ENCODE measurements at regions not wholly inside any gene's neighbourhood (a gene's known extent, or its start where the extent isn't known, plus 50 kb on each side); places are given as distances from the start of the nearest gene placed in this dataset.

DNA sequence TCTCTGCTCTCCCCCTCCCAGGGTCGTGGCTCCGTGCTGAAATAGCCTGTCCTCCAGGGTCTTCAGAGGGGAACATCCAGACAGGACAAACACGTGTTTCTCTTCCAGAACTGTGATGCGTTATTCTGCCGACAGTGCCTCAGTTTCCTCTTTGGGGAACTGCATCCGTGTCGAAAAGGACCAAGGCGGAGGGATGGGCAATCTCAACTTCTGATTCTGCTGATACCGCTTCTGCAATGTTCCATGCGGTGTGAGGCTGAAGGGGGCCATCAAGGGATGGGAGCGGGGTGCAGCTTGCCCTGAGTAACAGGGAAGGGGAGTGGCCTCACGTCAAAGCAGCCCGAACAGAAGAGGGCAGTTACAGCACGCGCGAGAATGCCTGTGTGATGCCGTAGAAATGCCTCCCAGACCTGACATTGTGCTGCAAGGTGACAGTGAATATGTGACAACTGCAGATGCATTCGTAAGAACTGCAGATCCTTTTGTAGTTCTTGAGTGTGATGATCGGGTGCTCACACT is 275.7 kb downstream of the SHQ1 start:
- TF ChIP-seq, protein P1, sequence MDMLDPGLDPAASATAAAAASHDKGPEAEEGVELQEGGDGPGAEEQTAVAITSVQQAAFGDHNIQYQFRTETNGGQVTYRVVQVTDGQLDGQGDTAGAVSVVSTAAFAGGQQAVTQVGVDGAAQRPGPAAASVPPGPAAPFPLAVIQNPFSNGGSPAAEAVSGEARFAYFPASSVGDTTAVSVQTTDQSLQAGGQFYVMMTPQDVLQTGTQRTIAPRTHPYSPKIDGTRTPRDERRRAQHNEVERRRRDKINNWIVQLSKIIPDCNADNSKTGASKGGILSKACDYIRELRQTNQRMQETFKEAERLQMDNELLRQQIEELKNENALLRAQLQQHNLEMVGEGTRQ (IDR thresholded peaks at IDR 0.05) = no peak
- TF ChIP-seq POLR2A (IDR thresholded peaks at IDR 0.05; ENCODE audit: low read length) (no peak), RAD21 (conservative IDR thresholded peaks at IDR 0.05 in 1 of 2, IDR thresholded peaks at IDR 0.05 in 1 of 2) (no peak), BHLHE40 (IDR thresholded peaks at IDR 0.05; ENCODE audit: low read depth, low read length) (no peak), RARB (CRISPR knock-in tag; IDR thresholded peaks at IDR 0.05) (no peak), CHD2 (IDR thresholded peaks at IDR 0.05; ENCODE audit: low read length, partially characterized antibody) (no peak), CHD4 (IDR thresholded peaks at IDR 0.05; ENCODE audit: borderline replicate concordance) (no peak)
- TF ChIP-seq, protein P2, sequence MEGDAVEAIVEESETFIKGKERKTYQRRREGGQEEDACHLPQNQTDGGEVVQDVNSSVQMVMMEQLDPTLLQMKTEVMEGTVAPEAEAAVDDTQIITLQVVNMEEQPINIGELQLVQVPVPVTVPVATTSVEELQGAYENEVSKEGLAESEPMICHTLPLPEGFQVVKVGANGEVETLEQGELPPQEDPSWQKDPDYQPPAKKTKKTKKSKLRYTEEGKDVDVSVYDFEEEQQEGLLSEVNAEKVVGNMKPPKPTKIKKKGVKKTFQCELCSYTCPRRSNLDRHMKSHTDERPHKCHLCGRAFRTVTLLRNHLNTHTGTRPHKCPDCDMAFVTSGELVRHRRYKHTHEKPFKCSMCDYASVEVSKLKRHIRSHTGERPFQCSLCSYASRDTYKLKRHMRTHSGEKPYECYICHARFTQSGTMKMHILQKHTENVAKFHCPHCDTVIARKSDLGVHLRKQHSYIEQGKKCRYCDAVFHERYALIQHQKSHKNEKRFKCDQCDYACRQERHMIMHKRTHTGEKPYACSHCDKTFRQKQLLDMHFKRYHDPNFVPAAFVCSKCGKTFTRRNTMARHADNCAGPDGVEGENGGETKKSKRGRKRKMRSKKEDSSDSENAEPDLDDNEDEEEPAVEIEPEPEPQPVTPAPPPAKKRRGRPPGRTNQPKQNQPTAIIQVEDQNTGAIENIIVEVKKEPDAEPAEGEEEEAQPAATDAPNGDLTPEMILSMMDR (IDR thresholded peaks at IDR 0.05) = no peak
- TF ChIP-seq, protein P3, sequence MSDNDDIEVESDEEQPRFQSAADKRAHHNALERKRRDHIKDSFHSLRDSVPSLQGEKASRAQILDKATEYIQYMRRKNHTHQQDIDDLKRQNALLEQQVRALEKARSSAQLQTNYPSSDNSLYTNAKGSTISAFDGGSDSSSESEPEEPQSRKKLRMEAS (IDR thresholded peaks at IDR 0.05) = no peak
- TF ChIP-seq, protein P4, sequence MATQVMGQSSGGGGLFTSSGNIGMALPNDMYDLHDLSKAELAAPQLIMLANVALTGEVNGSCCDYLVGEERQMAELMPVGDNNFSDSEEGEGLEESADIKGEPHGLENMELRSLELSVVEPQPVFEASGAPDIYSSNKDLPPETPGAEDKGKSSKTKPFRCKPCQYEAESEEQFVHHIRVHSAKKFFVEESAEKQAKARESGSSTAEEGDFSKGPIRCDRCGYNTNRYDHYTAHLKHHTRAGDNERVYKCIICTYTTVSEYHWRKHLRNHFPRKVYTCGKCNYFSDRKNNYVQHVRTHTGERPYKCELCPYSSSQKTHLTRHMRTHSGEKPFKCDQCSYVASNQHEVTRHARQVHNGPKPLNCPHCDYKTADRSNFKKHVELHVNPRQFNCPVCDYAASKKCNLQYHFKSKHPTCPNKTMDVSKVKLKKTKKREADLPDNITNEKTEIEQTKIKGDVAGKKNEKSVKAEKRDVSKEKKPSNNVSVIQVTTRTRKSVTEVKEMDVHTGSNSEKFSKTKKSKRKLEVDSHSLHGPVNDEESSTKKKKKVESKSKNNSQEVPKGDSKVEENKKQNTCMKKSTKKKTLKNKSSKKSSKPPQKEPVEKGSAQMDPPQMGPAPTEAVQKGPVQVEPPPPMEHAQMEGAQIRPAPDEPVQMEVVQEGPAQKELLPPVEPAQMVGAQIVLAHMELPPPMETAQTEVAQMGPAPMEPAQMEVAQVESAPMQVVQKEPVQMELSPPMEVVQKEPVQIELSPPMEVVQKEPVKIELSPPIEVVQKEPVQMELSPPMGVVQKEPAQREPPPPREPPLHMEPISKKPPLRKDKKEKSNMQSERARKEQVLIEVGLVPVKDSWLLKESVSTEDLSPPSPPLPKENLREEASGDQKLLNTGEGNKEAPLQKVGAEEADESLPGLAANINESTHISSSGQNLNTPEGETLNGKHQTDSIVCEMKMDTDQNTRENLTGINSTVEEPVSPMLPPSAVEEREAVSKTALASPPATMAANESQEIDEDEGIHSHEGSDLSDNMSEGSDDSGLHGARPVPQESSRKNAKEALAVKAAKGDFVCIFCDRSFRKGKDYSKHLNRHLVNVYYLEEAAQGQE (IDR thresholded peaks at IDR 0.05) = no peak
